ENCODE measurements at regions not wholly inside any gene's neighbourhood (a gene's known extent, or its start where the extent isn't known, plus 50 kb on each side); places are given as distances from the start of the nearest gene placed in this dataset.
A peak's percentile ranks its signal among the peaks of the same experiment; 100 is the strongest.
"Not testable (repeated sequence)": the region's sequence is repeated elsewhere in the genome, so short reads cannot be mapped to it uniquely, and the experiment has no call there.

DNA sequence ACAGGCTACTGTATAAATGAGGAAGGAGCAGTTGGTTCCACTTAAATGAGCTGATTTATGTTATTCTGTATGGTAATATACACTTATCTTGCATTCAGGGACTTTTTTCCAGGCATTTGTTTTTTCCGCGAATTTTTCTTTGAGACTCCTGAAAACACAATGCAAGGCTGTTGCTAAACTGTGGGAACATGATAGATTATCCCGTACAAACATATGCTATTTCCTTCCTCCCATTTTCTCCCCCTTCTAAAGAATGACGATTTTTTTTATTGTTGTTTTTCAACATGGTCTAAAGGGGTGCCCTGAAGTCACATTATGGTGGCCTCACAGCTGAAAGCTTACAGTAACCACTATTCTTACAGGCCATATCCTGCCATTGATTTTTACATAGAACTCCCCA, 523.9 kb upstream of the NRP1 start:
- no peak for DNase-seq

DNA sequence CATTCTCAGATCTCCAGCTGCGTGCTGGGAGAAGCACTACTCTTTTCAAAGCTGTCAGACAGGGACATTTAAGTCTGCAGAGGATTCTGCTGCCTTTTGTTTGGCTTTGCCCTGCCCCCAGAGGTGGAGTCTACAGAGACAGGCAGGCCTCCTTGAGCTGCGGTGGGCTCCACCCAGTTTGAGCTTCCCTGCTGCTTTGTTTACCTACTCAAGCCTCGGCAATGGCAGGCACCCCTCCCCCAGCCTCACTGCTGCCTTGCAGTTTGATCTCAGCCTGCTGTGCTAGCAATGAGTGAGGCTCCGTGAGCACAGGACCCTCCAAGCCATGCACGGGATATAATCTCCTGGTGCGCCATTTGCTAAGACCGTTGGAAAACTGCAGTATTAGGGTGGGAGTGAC, 518.8 kb upstream of the NRP1 start:
- DNase-seq = not testable (repeated sequence)

DNA sequence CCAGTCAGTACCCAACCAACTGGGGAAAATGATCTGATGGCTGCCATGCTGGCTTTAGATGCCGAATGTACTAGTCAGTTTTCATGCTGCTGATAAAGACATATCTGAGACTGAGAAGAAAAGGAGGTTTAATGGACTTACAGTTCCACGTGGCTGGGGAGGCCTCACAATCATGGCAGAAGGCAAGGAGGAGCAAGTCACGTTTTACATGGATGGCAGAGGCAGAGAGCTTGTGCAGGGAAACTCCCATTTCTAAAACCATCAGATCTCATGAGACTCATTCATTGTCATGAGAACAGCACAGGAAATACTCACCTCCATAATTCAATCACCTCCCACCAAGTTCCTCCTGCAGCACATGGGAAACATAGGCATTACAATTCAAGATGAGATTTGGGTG, 508.9 kb upstream of the NRP1 start:
- no peak for DNase-seq

DNA sequence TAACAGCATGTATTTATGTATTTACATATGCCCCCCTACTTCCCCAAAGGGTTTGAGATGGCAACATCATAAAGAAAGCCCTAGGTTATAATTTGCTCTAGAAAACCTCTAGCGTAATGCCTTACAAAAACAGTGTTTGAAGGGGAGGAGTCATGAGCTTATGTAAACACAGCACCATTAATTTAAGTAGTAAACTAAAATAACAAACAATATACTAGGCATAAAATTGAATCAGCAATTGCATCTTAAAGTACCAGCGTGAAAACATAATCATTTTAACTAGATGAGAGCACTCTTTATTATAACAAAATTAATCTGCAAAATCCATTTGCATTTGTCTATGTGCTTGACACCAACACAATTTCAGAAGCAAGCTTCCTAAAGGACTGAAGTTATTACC, 507.2 kb upstream of the NRP1 start:
- no peak for DNase-seq

DNA sequence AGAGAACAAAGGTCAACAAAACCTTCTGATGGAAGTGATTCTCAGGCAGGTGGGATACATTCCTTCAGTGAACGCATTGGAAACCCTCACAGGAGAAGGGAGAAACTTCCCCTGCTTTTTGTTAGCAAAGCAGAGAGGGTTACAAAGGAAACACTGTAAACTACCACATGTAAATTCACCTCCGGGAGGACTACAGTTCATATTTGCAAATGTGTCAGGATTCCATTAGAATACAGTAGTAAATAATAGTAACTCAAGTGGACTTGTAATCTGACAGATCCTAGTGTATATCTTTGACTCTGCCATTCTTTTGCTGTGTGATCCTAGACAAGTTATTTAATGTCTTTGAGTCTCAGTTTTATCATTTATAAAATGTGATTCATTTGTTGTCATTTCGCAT, 504.3 kb upstream of the NRP1 start:
- peak; percentile 56 to 57 for DNase-seq

DNA sequence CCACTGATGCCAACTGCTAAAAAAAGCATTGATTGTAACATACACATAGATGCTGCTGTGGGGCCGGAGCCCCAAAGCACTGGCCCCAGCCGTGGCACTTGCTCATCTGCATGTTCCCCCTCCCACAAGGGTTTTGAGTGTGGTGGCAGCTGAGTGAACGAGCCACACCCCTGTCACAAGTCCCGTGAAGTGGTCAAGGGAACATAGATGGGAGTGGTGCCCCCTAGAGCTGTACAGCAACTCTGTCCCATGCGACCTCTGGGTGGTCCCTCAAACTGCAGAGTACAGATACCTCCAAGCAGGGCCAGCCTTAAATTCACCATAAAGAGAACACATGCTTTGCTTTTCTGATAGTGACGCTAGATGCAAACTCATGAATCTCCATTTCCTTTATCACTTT, 503.3 kb upstream of the NRP1 start:
- DNase-seq = no peak

DNA sequence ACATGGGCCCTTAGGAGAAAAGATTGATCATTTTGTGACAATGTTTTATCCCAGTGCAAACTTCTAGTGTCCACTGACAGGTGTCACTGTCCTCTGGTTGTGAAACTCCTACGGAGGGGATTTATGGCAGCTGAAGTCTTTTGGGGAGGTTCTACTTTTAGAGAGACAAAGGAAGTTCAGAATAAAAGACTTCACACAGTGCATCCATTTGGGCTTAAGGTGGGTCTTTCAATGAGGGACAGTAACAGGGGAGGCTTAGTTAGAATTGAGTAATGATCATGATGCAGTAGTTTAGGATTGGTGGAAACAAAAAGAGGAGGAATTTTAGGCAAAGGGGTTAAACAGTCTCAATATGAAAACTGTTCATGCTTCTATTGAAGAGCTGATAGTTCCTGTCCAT, 501.1 kb upstream of the NRP1 start:
- no peak for DNase-seq

DNA sequence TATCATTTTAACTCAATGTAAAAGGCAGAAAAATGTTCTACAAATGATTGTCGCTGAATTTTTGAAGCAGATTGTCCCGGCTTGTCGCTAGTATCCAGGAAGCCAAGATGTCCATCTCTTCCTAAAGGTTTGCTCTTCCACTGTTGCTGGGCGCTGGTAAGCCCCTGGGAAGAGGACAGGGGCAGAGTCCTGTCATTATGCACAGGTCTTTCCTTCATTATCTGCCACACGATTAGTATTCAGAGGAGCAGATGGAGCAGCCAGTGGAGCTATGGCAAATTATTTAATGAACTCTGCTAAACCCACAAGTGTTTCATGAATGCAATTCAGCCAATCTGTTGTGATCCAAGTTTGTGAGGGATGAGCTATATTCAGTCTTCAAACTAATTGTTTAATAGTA, 499.1 kb upstream of the NRP1 start:
- peak; percentile 5 to 24 for DNase-seq

DNA sequence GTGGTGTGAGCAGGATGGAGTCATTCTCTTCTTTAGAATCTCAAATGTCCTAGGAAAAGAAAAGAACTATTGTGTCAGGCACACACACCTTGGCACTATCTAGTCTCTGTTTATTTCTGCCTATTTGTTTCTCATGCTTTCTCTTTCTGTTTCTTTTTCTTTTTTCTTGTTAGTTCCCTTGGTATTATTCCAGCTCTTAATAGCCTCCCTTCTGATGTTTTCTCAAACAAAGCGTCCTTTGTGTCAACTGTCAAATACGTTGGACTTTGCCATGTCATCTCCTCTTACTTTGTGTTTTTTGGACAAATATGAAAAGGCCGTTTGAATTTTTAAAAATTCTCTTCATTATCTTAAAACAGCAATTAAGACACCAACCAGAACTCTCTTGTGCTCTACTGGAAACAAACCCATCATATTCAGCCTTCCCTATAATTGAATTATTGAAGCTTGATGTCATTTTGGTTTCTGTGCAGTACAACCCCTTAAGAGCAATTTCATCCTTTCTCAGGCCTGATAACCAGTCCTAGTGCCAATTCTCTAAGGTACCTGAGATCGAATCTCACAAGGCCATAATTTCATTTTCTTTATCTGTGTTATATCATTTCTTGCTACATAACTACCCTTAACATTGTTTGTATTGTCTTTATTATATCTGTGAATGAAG, 497.8 kb upstream of the NRP1 start:
- peak in 1 of 2 experiments; percentile 23 for DNase-seq

DNA sequence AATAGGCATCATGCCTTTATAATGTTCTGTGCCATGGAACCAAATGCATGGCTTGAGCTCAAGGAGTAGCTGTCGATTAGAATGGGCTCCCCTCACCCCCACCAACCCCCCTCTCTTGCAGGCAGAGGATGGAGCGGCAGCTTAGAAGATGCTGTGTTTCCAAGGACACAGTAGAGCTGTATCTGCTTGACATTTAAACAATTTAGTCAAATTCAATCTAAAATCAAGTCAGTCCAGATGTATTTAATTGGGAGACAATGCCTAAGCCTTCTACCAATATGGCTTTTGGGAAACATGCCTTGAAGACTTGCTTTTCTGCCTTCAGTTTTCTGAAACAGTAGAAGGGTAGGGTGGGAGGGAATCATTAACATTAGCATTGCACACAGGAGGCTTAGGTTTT, 497.1 kb upstream of the NRP1 start:
- DNase-seq = no peak

DNA sequence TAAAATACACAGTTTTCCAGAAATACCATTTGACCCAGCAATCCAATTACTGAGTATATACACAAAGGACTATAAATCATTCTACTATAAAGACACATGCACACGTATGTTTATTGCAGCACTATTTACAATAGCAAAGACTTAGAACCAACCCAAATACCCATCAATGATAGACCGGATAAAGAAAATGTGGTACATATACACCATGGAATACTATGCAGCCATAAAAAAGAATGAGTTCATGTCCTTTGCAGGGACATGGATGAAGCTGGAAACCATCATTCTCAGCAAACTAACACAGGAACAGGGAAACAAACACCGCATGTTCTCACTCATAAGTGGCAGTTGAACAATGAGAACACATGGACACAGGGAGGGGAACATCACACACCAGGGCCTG, 495.4 kb upstream of the NRP1 start:
- DNase-seq = not testable (repeated sequence)

DNA sequence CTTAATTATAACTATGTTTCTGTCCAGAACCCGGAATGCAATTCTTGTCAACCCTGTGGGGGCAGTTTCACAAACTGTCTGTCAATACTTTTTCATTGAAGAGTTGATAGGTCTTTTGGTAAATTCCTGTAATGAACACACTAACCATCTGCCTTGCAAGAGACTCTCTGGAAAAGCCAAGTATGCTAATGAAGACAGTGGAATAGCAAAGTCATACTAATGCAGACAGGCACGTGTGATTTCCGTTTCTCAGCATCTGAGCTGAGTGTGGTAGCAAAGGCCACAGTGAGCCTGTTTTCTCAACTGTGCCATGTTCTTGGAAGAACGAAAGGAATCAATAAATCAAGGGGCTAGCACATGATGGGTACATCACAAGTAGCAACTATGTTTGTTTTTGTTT, 494.1 kb upstream of the NRP1 start:
- DNase-seq = no peak

DNA sequence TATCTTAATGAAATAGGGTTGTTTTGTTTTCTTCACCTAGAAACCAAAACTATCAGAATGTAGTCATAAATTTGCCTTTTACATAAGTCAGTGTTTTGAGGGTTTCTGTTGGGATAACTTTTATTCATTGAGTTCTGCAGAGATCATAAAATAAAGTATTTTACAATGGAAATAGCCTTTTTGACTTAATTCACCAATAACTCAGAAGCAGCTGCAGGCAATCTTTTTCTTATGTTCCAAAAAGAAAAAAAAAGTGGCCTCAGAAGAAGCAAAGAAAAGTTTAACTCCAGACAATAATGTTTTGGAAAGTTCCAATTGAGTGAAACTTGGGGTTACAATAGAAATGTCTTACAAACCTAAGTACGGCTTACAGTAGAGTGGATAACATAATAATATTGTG, 491.7 kb upstream of the NRP1 start:
- DNase-seq = no peak

DNA sequence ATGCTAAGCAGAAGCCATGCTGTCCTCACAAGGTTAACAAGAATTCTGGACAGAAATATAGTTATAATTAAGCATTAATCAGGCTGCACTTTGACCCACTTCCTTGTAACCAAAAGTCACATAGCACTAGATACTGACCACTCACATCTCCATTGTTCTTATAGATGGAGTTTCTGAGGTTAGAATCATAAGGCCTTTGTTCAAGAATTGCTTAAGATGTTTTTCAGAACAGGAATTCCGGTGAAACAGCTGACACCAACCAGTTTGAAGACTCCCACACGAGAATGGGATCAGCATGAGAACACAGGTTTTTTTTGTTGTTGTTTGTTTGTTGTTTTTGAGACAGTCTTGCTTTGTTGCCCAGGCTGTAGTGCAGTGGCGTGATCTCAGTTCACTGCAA, 488.3 kb upstream of the NRP1 start:
- no peak for DNase-seq

DNA sequence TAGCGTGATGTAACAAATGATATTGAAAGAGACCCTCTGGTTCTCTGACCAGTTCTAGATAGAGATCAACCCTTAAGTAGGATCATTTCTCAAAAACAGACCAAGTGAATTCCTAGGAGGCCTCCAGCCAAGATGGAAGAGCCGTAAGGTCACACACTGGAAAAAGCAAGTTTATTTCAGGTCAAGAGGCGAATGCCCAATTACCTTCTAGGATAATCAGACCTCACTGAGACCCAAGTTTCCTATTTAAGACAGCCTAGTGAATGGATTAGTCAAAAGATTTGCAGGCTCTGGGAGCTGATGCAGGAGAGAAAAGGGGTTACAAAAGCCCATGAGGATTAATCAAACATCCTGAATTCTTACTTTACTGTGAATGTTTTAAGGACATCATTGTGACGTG, 486.1 kb upstream of the NRP1 start:
- peak; percentile 36 to 50 for DNase-seq

DNA sequence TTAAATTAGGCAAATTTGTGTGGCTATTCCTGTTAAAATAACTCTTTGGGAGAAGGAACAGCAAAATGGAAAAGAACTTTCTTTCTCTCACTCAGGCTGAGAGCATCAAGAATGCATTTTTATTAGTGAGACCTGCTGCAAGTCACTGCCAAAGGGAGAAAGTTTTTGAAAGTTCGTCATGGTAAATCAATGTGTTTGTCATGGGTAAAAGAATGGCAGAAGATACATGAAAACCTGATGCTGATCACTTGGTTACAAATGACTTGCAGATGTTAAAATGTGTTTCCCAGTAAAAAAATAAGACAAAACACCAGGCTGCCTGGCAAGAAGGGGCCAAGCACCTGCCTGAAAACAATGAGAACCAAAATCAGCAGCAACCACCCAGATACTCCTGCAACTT, 484.7 kb upstream of the NRP1 start:
- no peak for DNase-seq

DNA sequence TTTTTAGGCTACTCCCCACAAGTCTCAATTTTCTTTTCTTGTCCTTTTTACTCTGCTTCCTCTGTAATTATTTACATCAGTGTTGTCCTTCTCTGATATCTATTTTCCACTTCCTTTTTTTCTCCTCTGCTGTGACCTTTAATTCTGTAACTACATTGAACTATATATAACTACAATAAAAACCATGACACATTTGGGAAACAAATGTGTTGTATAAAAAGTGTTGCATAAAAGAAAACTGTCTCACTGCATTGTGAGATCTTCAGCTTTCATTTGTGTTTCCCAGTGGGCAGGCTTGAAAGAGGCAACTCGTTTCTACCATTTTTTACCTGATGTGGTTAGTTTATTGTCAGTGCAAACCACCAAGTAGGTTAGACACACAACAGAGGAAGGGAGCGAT, 483.9 kb upstream of the NRP1 start:
- no peak for DNase-seq

DNA sequence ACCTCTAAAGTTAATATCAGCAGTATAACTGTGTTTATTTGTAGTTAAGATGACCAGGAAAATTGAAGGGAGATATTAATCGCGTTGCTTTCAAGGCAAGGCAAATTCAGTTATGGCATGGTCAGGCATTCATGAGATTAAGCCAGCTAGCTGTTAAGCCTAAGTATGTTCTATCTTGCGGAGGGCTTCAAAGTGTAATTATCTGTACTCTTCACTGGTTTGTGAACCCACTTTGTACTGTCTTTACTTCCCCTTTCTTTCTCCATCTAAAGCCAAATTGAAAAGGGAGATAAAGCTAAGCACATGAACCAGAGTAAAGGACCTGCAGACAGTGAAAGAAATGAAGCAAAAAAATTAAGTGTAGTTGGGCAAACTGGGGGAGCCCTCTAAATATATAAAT, 483.1 kb upstream of the NRP1 start:
- no peak for DNase-seq

DNA sequence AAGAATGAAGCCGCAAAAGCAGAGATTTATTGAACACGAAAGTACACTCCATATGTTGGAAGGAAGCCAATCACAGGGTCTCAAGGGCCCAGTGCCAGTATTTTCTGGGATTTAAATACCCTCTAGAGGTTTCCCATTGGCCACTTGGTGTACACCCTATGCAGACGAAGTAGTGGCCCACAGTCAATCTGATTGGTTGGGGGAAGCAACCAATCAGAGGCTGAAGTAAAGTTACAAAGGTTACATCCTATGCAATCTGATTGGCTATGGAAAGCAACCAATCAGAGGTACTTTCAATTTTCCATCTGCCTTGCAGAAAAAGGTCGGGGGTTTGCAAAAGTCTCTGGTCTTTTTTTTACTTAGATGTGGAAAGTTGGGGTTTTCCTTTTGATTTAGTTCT, 481.3 kb upstream of the NRP1 start:
- DNase-seq = no peak

DNA sequence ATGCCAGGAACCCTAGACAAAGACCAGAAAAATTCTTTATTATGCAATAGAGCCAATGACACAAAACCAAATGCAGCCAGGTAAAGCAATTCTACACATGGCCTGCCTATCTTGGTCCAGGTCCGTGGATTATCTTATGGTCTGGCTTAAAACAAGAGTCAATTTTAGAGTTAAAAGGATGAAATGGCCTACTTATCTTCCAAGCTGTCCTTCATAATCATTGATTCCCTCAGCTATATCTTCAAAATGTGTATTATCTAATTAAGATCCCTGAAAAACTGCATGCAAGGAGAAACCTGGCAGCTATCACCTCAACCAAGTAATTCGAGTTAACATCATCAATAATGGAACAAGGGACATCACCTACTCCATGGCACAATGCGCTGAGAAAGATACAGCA, 479.4 kb upstream of the NRP1 start:
- DNase-seq = no peak

DNA sequence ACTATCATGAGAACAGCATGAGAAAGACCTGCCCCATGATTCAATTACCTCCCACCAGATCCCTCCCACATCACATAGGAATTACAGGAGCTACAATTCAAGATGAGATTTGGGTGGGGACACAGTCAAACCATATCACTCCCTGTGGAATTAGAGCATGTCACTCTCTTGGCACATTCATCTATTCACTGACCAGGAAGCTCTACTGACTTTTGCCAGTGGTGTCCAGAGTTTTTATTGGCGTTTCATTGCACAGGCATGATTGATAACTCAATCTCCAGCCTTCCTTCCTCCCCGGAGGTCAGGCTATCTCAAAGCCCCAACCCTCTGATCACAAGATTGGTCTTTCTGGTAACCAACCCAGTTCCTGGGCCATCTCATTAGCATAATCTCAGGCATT, 478.9 kb upstream of the NRP1 start:
- DNase-seq = no peak

DNA sequence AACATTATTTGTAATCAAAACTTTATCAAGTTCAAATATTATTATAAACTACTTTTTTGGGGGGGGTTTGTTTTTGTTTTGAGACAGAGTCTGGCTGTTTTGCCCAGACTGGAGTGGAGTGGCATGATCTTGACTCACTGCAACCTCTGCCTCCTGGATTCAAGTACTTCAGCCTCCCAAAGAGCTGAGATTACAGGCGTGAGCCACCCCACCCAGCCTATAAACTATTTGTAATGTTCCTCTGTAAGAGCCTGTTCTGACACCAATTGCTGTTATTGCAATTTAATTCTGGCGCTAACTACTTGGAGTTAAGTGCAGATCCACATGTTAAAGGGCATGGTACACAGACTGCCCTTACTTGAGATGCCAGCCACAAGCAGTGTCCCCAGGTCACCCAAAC, 478.1 kb upstream of the NRP1 start:
- DNase-seq = no peak

DNA sequence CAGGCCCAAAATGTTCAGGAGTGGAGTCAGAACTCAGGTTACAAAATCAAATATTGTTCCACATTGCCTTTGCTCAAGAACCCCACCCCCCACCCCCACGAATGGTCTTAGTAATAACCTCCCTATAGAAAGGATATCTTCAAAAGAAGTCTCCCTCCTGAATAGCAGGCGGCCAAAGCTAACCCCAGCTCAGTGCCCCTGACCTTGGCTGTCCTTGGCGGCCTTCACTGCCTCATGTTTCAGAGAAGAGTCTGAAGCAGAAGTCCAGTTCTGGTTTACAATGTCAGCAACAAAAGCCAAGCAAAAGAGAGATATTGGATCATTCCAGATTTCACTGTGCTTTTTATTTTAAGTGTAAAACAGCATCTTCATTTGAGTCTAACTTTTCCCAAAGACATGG, 476.5 kb upstream of the NRP1 start:
- DNase-seq = no peak

DNA sequence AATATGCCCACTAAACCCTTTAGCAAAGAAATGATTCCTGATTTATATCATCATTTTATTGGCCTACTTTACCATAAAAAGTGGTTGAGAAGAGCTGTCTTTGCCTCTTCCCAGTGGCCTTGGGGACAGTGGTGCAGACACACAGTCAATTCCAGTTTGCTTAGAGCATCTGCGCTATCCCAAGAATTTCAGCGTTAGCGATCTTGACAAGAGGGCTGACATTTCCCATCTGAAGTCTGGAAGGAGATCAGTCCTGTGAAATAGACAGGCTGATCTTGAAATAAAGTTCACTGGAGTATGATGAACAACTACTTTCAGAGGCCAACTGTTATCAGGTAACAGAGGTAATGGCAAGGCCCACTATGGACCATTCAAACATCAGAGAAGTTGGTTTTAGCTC, 475.3 kb upstream of the NRP1 start:
- no peak for DNase-seq

DNA sequence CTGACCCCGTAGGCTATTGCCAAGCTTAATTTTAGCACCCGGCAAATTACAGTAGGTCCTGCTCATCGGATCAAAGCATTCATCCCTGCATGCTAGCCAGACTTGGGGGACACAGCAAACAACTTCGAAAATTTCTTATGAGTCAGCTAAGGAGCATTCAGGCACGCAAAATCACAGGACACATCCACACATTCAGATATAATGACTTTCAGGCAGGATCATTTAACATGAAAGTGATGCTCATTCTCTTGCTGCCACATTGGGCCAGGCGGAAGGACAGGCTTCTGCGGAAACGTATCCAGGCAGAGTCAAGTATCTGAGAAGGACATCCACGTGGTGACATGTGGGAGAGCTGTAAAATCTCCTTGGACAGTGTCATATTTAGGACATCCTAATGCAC, 474.0 kb upstream of the NRP1 start:
- no peak for DNase-seq
